Neutrophil (primary cell): ENCODE measurements at regions not wholly inside any gene's neighbourhood (a gene's known extent, or its start where the extent isn't known, plus 50 kb on each side); places are given as distances from the start of the nearest gene placed in this dataset.

ENCODE experiments used
- H3K27ac ChIP-seq: fragments of 200-600 bp; sonication (generic); 2 replicates; pipeline ENCODE4 v1.5.1; 2016; ENCODE audit warnings: mild to moderate bottlenecking, moderate library complexity
- H3K27me3 ChIP-seq: fragments of 200-600 bp; sonication (generic); 2 replicates; pipeline ENCODE4 v1.6.0; 2016; ENCODE audit warnings: mild to moderate bottlenecking
- H3K36me3 ChIP-seq: fragments of 200-600 bp; sonication (generic); 2 replicates; pipeline ENCODE4 v1.5.1; 2017
- H3K4me1 ChIP-seq, 2 experiments: fragments of 200-600 bp in 1 of 2; sonication (generic) in 1 of 2; 1 replicate in 1 of 2; 2 replicates in 1 of 2; pipeline versions ENCODE4 v1.5.1 to v1.6.1; 2013 to 2016; ENCODE audit warnings: low read depth in 1 of 2, low read length in 1 of 2, mild to moderate bottlenecking in 1 of 2, moderate library complexity in 1 of 2; ENCODE audit not compliant: control insufficient read depth in 1 of 2, insufficient read depth in 1 of 2
- H3K4me3 ChIP-seq, 2 experiments: fragments of 200-600 bp in 1 of 2; sonication (generic) in 1 of 2; 1 replicate in 1 of 2; 2 replicates in 1 of 2; pipeline ENCODE4 v1.5.1; 2013 to 2016; ENCODE audit warnings: low read depth in 1 of 2, low read length in 1 of 2, mild to moderate bottlenecking in 1 of 2, moderate library complexity in 1 of 2
- H3K9me3 ChIP-seq: fragments of 200-600 bp; sonication (generic); 2 replicates; pipeline ENCODE4 v1.5.1; 2016
- TF ChIP-seq, protein P1 (sequence below): fragments of 200-600 bp; sonication (generic); IDR thresholded peaks from 2 replicates; pipeline ENCODE4 v1.5.1; 2016; ENCODE audit warnings: antibody characterized with exemption

DNA sequence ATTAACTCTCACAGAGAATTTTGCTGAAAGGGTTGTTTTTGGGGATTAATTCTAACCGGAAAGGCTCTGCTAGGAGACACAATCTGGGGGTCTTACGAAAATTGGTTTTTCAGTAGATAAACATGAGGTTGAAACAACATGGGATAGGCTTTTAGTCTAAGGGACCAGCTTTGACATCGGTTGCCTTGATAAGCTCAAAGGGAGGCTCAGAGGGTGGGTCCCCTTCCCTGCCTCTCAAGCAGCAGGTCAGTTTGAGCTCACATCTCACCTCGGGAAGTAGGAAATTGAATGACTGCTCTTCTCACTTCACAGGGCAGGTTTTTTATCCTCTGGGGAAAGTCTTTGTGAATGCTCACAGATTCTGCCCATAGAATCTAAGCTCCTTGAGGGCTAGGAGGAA lies 70.2 kb upstream of the KIRREL3 start:
- H3K36me3 ChIP-seq = no peaks in the 10 kb centered on the region
- H3K4me1 ChIP-seq = no peaks in the 10 kb centered on the region
- H3K9me3 ChIP-seq = no peaks in the 10 kb centered on the region
- H3K27me3 ChIP-seq = no peaks in the 10 kb centered on the region
- TF ChIP-seq, protein P1, sequence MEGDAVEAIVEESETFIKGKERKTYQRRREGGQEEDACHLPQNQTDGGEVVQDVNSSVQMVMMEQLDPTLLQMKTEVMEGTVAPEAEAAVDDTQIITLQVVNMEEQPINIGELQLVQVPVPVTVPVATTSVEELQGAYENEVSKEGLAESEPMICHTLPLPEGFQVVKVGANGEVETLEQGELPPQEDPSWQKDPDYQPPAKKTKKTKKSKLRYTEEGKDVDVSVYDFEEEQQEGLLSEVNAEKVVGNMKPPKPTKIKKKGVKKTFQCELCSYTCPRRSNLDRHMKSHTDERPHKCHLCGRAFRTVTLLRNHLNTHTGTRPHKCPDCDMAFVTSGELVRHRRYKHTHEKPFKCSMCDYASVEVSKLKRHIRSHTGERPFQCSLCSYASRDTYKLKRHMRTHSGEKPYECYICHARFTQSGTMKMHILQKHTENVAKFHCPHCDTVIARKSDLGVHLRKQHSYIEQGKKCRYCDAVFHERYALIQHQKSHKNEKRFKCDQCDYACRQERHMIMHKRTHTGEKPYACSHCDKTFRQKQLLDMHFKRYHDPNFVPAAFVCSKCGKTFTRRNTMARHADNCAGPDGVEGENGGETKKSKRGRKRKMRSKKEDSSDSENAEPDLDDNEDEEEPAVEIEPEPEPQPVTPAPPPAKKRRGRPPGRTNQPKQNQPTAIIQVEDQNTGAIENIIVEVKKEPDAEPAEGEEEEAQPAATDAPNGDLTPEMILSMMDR = no peak
- no peak overlapping the region for H3K27ac ChIP-seq
- no peak overlapping the region for H3K4me3 ChIP-seq

DNA sequence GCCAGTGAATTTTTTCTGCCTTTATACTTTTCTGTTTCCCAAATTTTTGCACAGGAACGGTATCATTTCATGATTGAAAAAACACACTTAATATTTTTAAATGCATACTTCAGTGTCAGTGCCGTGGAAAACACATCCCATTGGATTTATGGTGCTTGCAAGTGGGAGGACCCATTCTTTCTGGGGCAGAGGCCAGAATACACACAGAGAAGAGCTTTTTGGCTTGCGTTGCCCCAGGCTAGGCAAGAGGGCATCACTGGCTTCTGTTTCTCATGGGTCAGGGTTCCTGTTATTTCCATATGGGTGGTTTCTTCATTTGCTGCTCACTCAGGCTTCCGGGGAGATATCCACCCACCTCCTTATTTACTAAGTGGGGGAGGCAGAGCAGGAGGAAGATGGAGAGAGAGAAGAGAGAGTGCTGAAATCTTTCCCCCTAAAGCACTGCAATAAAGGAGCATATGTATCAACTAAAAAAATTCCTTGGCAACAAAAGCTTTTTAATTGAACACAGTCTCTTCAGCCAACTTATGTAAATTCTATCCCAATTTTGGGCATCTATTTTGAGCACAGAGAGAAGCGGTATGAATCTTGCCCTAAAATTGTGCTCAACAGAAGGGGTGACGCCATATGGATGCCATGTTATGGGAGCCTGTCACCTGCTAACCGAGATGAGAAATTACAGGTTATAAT lies 66.0 kb upstream of the KIRREL3 start:
- Histone ChIP-seq H3K4me1 (no peaks in the 10 kb centered on the region), H3K4me3 (no peak overlapping the region), H3K27ac (no peak overlapping the region), H3K27me3 (no peaks in the 10 kb centered on the region), H3K36me3 (no peaks in the 10 kb centered on the region), H3K9me3 (no peaks in the 10 kb centered on the region)
- TF ChIP-seq, protein P1 = no peak

DNA sequence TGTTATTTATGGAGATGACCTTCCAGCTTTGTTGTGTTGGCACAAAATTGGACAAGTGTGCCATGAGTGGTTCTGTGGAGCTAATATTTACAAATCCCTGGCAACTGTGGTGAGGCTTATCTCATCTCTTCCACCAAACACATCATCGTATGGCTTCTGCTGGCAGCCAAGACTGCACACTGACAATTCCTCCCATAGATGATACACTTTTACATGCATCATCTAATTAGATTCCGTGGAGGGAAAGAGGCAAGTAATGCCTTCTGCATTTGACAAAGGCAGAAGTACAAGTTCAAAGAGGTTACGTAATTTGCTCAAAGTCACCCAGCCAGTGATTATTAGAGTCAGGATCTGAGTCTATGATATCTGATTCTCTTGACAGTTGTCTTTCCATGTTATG lies 62.7 kb upstream of the KIRREL3 start:
- Histone ChIP-seq H3K9me3 (no peaks in the 10 kb centered on the region), H3K36me3 (no peaks in the 10 kb centered on the region), H3K4me3 (no peak overlapping the region), H3K27me3 (no peaks in the 10 kb centered on the region), H3K4me1 (no peaks in the 10 kb centered on the region), H3K27ac (no peak overlapping the region)
- TF ChIP-seq, protein P1 = no peak

DNA sequence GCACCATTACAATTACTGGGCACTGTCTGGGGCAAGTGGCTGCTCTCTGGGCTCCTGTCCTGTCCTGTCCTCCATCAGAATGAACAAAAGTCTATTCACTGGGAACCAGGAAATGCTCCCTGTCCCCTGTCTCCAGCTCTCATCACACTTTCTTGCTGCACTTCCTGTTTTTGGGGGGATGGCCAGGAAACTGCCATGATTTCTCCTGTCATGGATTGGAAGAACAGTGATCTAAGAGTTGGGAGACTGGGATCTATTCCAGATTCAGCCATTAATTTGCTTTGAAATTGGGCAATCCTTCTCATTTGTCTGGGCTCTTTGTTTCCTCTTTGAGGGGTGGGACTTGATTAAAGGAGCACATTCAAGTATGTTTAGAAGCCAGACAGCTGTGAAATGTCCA lies 61.4 kb upstream of the KIRREL3 start:
- TF ChIP-seq, protein P1 = no peak
- no peaks in the 10 kb centered on the region for H3K9me3 ChIP-seq

DNA sequence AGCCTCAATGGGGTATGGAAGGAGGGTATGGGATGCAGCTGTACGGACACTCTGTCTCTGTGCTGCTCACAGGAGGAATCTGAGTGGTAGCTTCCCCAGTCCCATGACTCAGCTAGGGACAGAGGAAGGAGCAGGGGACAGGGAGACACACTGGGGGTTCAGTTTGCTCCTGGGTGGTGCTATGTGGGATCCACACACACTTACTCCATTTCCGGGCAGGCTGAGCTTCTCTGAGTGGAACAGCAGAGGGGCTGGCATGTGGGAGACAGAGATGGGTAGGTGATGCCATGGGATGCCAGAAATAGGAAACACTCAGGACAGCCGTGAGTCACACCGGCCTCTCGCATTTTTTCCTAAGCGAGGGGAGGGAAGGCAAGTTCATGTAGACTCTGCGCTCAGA lies 59.2 kb upstream of the KIRREL3 start:
- Histone ChIP-seq H3K36me3 (no peaks in the 10 kb centered on the region), H3K4me1 (no peaks in the 10 kb centered on the region), H3K27ac (no peak overlapping the region), H3K4me3 (no peak overlapping the region), H3K9me3 (no peaks in the 10 kb centered on the region), H3K27me3 (no peaks in the 10 kb centered on the region)
- TF ChIP-seq, protein P1 = no peak

More for the DNA sequence above, 61.4 kb upstream of the KIRREL3 start:
- H3K4me1 ChIP-seq = no peaks in the 10 kb centered on the region
- H3K27me3 ChIP-seq = no peaks in the 10 kb centered on the region
- no peaks in the 10 kb centered on the region for H3K36me3 ChIP-seq
- H3K4me3 ChIP-seq = no peak overlapping the region
- no peak overlapping the region for H3K27ac ChIP-seq
